HEK293 (cell line): ENCODE measurements at regions not wholly inside any gene's neighbourhood (a gene's known extent, or its start where the extent isn't known, plus 50 kb on each side); places are given as distances from the start of the nearest gene placed in this dataset.

ENCODE experiments used
- CTCF ChIA-PET: fragments of 350-600 bp; formaldehyde crosslinking; extraction: SDS; loops from one replicate; lab custom pipeline; 2021; ENCODE audit warnings: antibody characterized with exemption; lab: Yijun Ruan, JAX
- POLR2A ChIA-PET: fragments of 300-600 bp; formaldehyde crosslinking; extraction: SDS; loops from one replicate; lab custom pipeline; 2020; ENCODE audit warnings: antibody characterized with exemption, inconsistent platforms; lab: Yijun Ruan, JAX
- H3K27ac ChIP-seq: fragments of 200-500 bp; sonication (Bioruptor generic); 2 replicates; pipeline ENCODE4 v1.5.1; 2014; ENCODE audit warnings: low read depth, low read length, control low read depth, inconsistent platforms; ENCODE audit errors: extremely low read depth
- H3K36me3 ChIP-seq, 2 experiments: fragments of 200-500 bp in 1 of 2; sonication (Bioruptor generic) in 1 of 2; 1 replicate in 1 of 2; 2 replicates in 1 of 2; pipeline ENCODE4 v1.5.1; 2014 to 2017; ENCODE audit warnings: inconsistent platforms in 2 of 2, low read length in 2 of 2; ENCODE audit not compliant: control insufficient read depth in 2 of 2, insufficient read depth in 1 of 2
- H3K4me1 ChIP-seq: fragments of 200-500 bp; sonication (Bioruptor generic); 2 replicates; pipeline ENCODE4 v1.5.1; 2014; ENCODE audit warnings: mild to moderate bottlenecking, low read length, inconsistent platforms; ENCODE audit not compliant: control insufficient read depth, insufficient read depth
- H3K4me3 ChIP-seq: 2 replicates; pipeline ENCODE4 v1.5.1; 2011; ENCODE audit warnings: low read depth, mild to moderate bottlenecking, control low read depth, low read length, moderate library complexity
- H3K9me3 ChIP-seq: fragments of 200-500 bp; sonication (Bioruptor generic); 2 replicates; pipeline ENCODE4 v1.5.1; 2014; ENCODE audit warnings: low read depth, low read length, inconsistent platforms; ENCODE audit not compliant: control insufficient read depth, insufficient read depth
- HOXC10 ChIP-seq: sonication (generic); formaldehyde crosslinking; IDR thresholded peaks from 2 replicates; pipeline ENCODE4 v1.8.1; 2023; ENCODE audit warnings: mild to moderate bottlenecking, missing genetic modification reagents
- OVOL3 ChIP-seq: fragments of 450-650 bp; formaldehyde crosslinking; IDR thresholded peaks from 2 replicates; pipeline ENCODE4 v1.5.1; 2016; ENCODE audit warnings: missing biosample characterization, missing genetic modification characterization
- SALL2 ChIP-seq: fragments of 450-650 bp; formaldehyde crosslinking; IDR thresholded peaks from 2 replicates; pipeline ENCODE4 v1.5.0; 2017; ENCODE audit warnings: missing biosample characterization, mild to moderate bottlenecking, missing genetic modification characterization, borderline replicate concordance
- SP2 ChIP-seq: fragments of 450-650 bp; formaldehyde crosslinking; IDR thresholded peaks from 2 replicates; pipeline ENCODE4 v1.5.1; 2016; ENCODE audit warnings: missing biosample characterization, missing genetic modification characterization
- YY1 ChIP-seq: fragments of 450-650 bp; formaldehyde crosslinking; IDR thresholded peaks from 2 replicates; pipeline ENCODE4 v1.5.1; 2018; ENCODE audit warnings: missing biosample characterization, missing genetic modification characterization
- ZNF10 ChIP-seq: fragments of 450-650 bp; formaldehyde crosslinking; IDR thresholded peaks from 2 replicates; pipeline ENCODE4 v1.5.1; 2017; ENCODE audit warnings: missing biosample characterization, missing genetic modification characterization
- ZNF140 ChIP-seq: fragments of 450-650 bp; formaldehyde crosslinking; IDR thresholded peaks from 2 replicates; pipeline ENCODE4 v1.5.1; 2016; ENCODE audit warnings: missing biosample characterization, missing genetic modification characterization
- ZNF16 ChIP-seq: fragments of 450-650 bp; formaldehyde crosslinking; IDR thresholded peaks from 2 replicates; pipeline ENCODE4 v1.5.1; 2016; ENCODE audit warnings: low read depth, missing biosample characterization, missing genetic modification characterization
- ZNF239 ChIP-seq: fragments of 450-650 bp; formaldehyde crosslinking; IDR thresholded peaks from 2 replicates; pipeline ENCODE4 v1.5.1; 2016; ENCODE audit warnings: missing biosample characterization, missing genetic modification characterization
- ZNF24 ChIP-seq: fragments of 450-650 bp; formaldehyde crosslinking; IDR thresholded peaks from 2 replicates; pipeline ENCODE4 v1.5.1; 2016; ENCODE audit warnings: missing biosample characterization, missing genetic modification characterization
- ZNF302 ChIP-seq: fragments of 450-650 bp; formaldehyde crosslinking; IDR thresholded peaks from 2 replicates; pipeline ENCODE4 v1.5.1; 2016; ENCODE audit warnings: missing biosample characterization, missing genetic modification characterization, low read depth
- ZNF335 ChIP-seq: fragments of 450-650 bp; formaldehyde crosslinking; conservative IDR thresholded peaks from 2 replicates; pipeline ENCODE4 v1.5.1; 2016; ENCODE audit warnings: missing biosample characterization, missing genetic modification characterization
- ZNF394 ChIP-seq: fragments of 450-650 bp; formaldehyde crosslinking; IDR thresholded peaks from 2 replicates; pipeline ENCODE4 v1.5.1; 2016; ENCODE audit warnings: missing biosample characterization, missing genetic modification characterization, mild to moderate bottlenecking, moderate library complexity, borderline replicate concordance
- ZNF521 ChIP-seq: fragments of 450-650 bp; formaldehyde crosslinking; IDR thresholded peaks from 2 replicates; pipeline ENCODE4 v1.5.1; 2017; ENCODE audit warnings: missing biosample characterization, mild to moderate bottlenecking, missing genetic modification characterization
- ZNF561 ChIP-seq: fragments of 450-650 bp; IDR thresholded peaks from 2 replicates; pipeline ENCODE4 v1.5.1; 2018; ENCODE audit warnings: missing biosample characterization, missing genetic modification characterization, borderline replicate concordance
- ZNF629 ChIP-seq: fragments of 450-650 bp; formaldehyde crosslinking; IDR thresholded peaks from 2 replicates; pipeline ENCODE4 v1.5.1; 2017; ENCODE audit warnings: missing biosample characterization, missing genetic modification characterization
- ZNF747 ChIP-seq: fragments of 450-650 bp; formaldehyde crosslinking; IDR thresholded peaks from 2 replicates; pipeline ENCODE4 v1.5.1; 2016; ENCODE audit warnings: missing biosample characterization, missing genetic modification characterization
- ZNF76 ChIP-seq: fragments of 450-650 bp; formaldehyde crosslinking; IDR thresholded peaks from 2 replicates; pipeline ENCODE4; 2016; ENCODE audit warnings: low read depth, missing biosample characterization, missing genetic modification characterization, borderline replicate concordance
- ZNF768 ChIP-seq: fragments of 450-650 bp; formaldehyde crosslinking; IDR thresholded peaks from 2 replicates; pipeline ENCODE4 v1.5.1; 2018; ENCODE audit warnings: missing biosample characterization, mild to moderate bottlenecking, missing genetic modification characterization
- ZXDB ChIP-seq: fragments of 450-650 bp; formaldehyde crosslinking; IDR thresholded peaks from 2 replicates; pipeline ENCODE4 v1.5.1; 2016; ENCODE audit warnings: missing biosample characterization, missing genetic modification characterization
- TF ChIP-seq, protein P1 (sequence below): fragments of 450-650 bp; formaldehyde crosslinking; IDR thresholded peaks from 2 replicates; pipeline ENCODE4 v1.5.1; 2016; ENCODE audit warnings: missing biosample characterization, missing genetic modification characterization, low read depth
- TF ChIP-seq, protein P2 (sequence below): fragments of 450-650 bp; formaldehyde crosslinking; IDR thresholded peaks from 2 replicates; pipeline ENCODE4 v1.5.1; 2016; ENCODE audit warnings: missing biosample characterization, missing genetic modification characterization
- TF ChIP-seq, protein P3 (sequence below): fragments of 450-650 bp; formaldehyde crosslinking; IDR thresholded peaks from 2 replicates; pipeline ENCODE4 v1.5.1; 2017; ENCODE audit warnings: missing biosample characterization, missing genetic modification characterization

DNA sequence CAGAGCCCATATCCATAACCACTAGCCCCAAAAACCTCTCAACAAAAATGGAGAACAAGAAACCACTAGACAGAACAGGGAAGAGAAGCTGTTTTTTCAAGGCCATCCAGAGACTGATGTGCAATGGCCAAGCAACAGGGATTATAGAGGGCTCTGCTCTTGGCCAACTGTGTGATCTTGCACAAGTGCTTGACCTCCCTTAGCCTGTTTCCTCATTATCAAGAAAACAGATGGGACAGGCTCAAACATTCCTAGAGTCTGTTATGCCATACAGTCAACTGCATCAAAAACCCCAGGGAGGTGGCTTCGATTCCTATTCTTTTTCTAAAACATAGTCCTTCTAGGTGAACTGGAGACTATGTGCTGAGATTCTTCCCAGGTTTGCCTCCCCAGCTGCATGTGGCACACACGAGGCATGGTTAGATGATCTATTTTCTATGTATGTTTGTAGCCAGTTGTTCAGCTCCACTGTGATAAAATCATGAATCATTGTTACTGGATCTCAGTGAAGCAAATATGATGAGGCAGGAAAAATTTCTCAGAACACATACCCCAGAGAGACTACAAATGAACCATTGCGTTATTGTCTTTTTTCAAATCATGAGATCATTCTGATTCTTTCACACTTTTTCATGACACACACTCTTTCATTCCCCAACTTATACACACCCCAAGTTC lies 132.9 kb upstream of the TGFBR2 start:
- TF ChIP-seq ZNF335 (tag by site-specific recombination) (no peak), ZNF394 (tag by site-specific recombination) (no peak), ZNF10 (tag by site-specific recombination) (no peak), SALL2 (tag by site-specific recombination) (no peak), HOXC10 (CRISPR knock-in tag) (no peak)
- no peaks in the 10 kb centered on the region for H3K36me3 ChIP-seq
- H3K27ac ChIP-seq = no peak overlapping the region
- no peak overlapping the region for H3K4me3 ChIP-seq
- H3K9me3 ChIP-seq = no peaks in the 10 kb centered on the region
- POLR2A ChIA-PET = no interaction called here
- CTCF ChIA-PET = no interaction called here
- no peaks in the 10 kb centered on the region for H3K4me1 ChIP-seq

DNA sequence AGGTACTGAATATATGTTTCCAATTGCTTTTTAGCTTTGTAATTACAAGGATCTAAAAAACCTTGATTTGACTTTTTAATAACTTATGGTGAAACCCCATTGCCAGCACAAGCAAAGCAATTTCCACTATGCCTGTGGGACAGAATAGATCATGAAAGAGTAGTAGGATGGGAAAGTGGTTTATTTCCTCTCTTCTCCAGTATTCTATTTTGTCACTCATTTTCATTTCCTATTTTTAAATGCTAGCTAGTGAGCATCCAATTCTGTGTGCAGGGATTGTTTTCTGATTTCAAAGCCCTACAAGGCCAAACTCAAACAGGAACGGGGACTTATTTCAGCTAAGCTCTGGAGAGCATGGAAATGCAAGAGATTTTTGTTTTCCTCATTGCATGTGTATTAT lies 132.0 kb upstream of the TGFBR2 start:
- TF ChIP-seq ZNF629 (tag by site-specific recombination) (no peak), YY1 (tag by site-specific recombination) (no peak), ZNF76 (tag by site-specific recombination) (no peak), ZNF16 (tag by site-specific recombination) (no peak), ZXDB (tag by site-specific recombination) (no peak), ZNF239 (tag by site-specific recombination) (no peak), ZNF24 (tag by site-specific recombination) (no peak), ZNF747 (tag by site-specific recombination) (no peak), ZNF302 (tag by site-specific recombination) (no peak), ZNF561 (tag by site-specific recombination) (no peak), OVOL3 (no peak), SP2 (no peak), ZNF768 (tag by site-specific recombination) (no peak), ZNF521 (no peak), ZNF140 (tag by site-specific recombination) (no peak)
- TF ChIP-seq, protein P1, sequence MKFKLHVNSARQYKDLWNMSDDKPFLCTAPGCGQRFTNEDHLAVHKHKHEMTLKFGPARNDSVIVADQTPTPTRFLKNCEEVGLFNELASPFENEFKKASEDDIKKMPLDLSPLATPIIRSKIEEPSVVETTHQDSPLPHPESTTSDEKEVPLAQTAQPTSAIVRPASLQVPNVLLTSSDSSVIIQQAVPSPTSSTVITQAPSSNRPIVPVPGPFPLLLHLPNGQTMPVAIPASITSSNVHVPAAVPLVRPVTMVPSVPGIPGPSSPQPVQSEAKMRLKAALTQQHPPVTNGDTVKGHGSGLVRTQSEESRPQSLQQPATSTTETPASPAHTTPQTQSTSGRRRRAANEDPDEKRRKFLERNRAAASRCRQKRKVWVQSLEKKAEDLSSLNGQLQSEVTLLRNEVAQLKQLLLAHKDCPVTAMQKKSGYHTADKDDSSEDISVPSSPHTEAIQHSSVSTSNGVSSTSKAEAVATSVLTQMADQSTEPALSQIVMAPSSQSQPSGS (tag by site-specific recombination) = no peak
- TF ChIP-seq, protein P2, sequence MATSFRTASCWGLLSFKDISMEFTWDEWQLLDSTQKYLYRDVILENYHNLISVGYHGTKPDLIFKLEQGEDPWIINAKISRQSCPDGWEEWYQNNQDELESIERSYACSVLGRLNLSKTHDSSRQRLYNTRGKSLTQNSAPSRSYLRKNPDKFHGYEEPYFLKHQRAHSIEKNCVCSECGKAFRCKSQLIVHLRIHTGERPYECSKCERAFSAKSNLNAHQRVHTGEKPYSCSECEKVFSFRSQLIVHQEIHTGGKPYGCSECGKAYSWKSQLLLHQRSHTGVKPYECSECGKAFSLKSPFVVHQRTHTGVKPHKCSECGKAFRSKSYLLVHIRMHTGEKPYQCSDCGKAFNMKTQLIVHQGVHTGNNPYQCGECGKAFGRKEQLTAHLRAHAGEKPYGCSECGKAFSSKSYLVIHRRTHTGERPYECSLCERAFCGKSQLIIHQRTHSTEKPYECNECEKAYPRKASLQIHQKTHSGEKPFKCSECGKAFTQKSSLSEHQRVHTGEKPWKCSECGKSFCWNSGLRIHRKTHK (tag by site-specific recombination) = no peak
- TF ChIP-seq, protein P3, sequence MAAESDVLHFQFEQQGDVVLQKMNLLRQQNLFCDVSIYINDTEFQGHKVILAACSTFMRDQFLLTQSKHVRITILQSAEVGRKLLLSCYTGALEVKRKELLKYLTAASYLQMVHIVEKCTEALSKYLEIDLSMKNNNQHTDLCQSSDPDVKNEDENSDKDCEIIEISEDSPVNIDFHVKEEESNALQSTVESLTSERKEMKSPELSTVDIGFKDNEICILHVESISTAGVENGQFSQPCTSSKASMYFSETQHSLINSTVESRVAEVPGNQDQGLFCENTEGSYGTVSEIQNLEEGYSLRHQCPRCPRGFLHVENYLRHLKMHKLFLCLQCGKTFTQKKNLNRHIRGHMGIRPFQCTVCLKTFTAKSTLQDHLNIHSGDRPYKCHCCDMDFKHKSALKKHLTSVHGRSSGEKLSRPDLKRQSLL (tag by site-specific recombination) = no peak
- Histone ChIP-seq H3K27ac (no peak overlapping the region), H3K36me3 (no peaks in the 10 kb centered on the region), H3K4me3 (no peak overlapping the region), H3K4me1 (no peaks in the 10 kb centered on the region), H3K9me3 (no peaks in the 10 kb centered on the region)
- CTCF ChIA-PET = no interaction called here
- POLR2A ChIA-PET = no interaction called here
